GM19351 (cell line): ENCODE measurements at regions not wholly inside any gene's neighbourhood (a gene's known extent, or its start where the extent isn't known, plus 50 kb on each side); places are given as distances from the start of the nearest gene placed in this dataset.

Source experiments
- ATAC-seq: cut with Tn5 transposase; IDR thresholded peaks from one replicate; pipeline ENCODE4 v1.9.1; 2021; ENCODE audit warnings: mild to moderate bottlenecking, moderate library complexity; ENCODE audit not compliant: unreplicated experiment

DNA sequence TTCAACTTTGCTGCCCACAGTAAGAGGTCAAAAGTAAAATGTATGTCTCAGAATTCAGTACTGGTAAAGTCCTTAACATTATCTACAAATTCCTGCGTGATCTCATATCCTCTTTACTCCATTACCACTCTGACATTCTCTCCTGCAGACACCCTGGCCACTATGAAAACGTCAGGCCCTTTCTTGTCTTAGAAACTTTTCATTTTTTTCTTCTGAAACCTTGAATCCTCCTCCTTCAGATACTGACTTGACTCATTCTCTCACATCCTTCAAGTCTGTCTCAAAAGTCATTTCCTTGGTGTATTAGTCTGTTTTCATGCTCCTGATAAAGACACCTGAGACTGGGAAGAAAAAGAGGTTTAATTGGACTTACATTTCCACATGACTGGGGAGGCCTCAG is 262.3 kb downstream of the POU4F1 start:
- ATAC-seq: peak; percentile 97

DNA sequence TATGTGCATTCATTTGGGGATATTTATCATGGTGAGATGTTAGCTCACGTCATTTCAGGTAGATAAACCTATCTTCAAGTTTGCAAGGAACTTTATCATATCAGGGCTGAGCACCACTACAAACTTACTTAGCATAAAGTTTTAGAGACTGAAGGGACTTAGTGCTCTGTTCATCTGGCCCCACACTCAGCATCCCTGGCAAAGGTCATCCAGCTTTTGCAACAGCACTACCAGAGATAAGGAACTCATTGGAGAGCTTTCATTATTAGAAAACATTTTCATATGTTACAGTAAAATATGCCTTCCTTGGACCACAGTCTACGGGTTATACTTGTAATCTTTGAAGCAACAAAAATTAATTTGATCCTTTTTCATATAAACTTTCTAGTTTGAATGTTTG is 263.4 kb downstream of the POU4F1 start:
- no peak for ATAC-seq

DNA sequence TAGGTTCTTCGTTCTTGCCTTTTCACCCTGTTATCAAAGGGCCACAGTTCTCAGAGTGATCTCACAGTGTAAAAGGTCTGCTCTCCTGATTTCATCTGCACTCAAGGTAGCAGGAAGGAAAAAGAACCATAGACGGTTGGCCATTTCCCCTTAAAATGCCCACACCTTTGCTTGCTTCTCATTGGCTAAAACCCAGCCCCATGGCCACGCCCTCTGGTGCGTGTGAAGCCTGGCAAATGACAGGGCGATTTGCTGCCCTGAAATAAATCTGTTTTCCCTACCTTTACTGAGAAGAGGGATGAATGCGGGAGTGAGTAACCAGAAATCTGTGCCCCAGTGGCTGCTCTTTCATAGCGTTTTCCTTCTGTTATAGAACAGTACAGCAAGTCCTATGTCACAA is 269.3 kb downstream of the POU4F1 start:
- ATAC-seq: no peak

DNA sequence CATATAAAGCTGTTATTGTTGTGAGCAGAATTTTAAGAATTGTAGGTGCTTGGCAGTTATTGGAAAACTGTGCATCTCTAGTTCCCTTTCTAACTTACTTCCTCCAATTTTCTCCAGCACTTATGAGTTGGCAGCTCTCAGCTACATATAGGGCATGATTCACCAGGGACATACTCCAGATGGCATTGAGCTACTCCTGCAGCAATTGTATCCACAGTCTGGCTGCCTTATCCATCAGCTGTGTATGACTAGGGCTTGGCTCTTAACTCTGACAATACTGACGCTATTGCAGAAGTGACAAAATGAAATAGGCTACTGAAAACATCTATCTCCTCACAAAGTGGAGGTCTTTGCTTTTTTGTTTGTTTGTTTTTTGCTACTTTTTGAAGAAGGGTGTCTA is 276.7 kb downstream of the POU4F1 start:
- ATAC-seq: no peak

DNA sequence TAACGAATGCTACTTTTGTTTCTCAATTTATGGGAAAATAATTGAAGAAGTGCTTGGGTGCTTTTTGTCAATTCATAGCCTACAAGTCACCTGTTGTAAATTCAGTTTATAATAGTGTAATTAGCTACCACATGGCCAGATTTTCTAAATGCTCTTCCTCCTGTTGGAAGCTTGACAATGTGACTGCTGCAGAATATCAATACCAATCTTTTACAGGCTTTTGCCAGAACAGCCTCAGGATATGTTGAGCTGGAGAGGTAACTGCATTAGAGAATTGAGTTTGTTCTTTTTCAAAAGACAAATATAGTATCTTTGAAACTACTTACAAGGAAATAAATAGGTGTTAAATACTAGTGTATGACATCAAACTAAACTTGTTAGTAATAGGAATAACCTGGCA is 277.8 kb downstream of the POU4F1 start:
- no peak for ATAC-seq

DNA sequence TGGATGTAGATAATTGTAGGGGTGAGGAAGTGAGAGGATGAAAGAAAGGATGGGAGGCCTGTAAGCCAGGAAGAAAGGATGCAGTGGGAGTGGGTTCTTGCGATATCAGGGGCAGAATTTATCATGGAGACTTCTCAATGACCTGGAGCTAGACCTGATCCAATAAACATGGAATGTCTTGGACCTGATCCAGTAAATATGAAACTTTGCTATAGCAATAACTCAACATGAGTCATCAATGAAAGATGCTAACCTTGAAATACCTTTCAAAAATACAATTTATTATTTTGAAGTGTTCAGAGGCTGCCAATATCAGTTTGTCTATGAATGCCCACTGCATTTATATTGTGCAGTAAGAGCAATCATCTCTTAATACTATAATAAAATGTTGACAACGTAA is 279.5 kb downstream of the POU4F1 start:
- no peak for ATAC-seq

DNA sequence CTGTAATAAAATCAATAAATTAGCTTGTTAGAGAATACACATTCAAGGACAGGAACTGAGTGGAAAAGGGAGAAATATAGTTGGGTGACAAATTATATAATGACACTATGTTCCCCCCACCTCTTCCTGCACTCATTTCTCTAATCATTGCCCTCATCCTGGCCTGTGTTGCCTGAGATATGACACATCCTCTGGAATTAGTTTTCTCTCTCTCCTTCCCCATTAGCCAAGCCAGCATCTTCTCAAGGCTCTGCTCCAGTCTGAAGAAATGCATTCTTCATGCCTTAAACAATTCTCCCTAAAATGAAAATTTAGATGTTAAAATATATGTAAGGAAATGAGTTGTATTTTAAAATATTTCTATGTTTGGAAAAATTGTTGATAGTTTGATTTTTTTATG is 280.3 kb downstream of the POU4F1 start:
- no peak for ATAC-seq

DNA sequence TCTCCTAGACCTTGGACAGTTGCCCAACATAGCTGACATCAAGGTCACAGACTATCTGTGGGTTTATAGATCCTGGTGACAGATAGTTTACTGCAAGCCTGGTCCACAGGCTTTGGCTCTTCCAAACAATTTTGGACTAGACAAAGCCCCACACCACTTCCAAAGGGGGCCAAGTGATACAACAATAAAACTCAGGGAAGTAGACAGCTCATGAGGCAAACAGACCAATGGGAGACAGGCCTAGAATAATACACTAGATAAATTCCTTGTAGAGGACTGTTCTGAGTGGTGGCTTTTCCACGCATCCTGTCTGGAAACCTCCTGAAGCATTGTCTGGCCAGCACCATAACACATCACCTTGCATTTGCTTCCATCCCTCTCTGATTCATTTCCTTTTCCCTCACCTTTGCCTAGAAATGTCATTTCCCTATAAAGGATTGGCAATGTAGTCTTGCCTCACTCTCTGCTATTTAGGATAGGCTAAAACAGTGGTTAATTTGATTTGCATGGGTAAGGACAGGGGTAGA is 284.2 kb downstream of the POU4F1 start:
- ATAC-seq: no peak

DNA sequence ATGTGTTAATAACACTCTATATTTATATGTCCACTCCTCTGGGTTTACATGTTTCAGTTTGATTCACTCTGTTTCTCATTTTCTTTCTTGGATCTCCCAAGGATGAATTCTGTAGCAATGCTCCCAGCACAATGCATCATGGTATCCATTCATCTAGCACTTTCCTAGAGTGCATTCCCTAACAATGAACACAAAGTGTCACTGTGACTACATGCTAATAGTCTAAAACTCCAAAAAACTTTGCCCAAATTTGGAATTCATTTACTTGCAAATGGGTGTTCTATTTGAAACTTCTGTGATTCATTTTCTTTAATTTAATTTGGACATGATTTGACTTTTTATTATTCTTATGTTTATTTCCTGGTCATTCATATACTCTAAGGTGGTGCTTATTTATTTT is 286.3 kb downstream of the POU4F1 start:
- no peak for ATAC-seq

DNA sequence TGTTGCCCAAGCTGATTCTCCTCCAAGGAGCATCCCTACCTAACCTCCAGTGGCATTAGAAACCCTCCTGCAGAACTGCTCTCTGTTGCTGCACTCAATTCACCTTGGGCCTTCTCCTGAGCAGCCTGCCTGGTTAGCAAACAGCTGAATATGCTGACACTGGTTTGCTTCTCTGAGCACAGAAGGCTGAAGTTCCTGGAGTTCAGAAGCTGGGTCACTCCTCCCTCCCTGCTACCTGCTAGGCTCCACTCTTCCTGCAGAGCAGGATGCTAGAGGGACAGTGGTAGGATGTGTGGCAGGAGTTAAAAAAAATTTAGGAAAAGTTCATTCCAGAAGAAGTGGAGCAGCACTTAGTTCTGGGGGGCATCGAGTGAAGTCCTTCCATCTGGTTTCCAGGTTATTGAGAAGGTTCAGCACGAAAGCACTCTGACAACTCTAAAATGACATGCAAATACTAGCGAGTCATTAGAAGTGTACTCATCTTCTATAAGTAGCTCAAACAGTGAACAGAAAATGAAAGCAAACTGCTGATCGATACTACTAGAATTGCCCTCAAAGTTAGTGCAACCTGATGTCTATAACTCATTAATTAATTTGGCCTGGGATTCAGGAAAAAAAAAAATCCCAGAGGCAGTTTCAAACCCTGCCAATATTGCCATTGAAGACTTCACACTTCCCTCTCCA is 293.7 kb downstream of the POU4F1 start:
- ATAC-seq: peak; percentile 84

DNA sequence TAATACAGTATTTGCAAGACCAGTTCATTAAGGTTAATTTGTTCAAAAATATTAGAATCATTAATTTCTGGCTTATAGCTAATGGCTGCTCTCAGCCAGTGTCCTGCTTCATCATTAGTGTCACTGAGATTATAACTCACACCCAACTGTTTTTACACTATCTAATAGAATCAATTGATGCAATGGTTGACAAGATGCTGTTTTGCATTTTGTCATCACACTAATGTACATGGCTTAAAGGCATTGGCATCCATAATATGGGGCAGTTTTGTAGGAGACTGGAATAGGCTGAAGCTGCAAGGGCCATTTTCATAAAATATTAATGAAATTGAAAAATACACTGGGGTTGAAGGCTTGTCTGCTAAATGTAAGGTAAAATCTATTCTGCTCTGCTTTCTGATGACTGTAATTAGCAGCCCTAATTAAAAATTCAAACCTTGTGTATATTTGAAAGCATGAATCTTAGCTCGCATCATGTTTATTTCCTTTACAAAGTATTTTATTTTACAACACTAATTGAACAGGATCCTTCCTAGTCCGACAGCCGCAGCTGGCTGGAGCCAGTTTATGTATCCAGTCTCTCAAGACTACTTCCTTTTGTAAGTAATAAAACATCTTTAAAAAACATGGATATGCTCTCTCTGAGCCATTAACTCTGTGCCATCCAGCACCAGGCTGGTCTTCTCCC is 296.7 kb downstream of the POU4F1 start:
- ATAC-seq: no peak

DNA sequence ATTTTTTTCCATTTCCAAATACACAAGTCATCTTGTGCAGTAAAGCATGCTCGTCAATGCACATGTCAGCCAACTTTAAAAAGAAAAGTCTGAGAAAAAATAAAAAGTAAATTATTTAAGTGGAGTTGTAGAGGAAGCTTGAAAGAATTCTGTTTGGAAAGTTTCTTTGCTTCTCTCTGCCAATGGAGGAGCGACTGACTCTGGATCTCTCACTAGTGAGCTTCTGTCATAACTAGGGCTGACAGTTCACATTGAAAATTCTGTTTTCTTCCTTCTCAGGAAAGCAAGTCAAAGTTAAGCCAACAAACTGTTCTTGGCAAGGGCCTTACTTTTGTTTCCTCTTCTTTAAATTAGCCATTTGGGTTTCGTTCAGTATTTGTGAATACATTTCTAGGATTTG is 298.2 kb downstream of the POU4F1 start:
- no peak for ATAC-seq

DNA sequence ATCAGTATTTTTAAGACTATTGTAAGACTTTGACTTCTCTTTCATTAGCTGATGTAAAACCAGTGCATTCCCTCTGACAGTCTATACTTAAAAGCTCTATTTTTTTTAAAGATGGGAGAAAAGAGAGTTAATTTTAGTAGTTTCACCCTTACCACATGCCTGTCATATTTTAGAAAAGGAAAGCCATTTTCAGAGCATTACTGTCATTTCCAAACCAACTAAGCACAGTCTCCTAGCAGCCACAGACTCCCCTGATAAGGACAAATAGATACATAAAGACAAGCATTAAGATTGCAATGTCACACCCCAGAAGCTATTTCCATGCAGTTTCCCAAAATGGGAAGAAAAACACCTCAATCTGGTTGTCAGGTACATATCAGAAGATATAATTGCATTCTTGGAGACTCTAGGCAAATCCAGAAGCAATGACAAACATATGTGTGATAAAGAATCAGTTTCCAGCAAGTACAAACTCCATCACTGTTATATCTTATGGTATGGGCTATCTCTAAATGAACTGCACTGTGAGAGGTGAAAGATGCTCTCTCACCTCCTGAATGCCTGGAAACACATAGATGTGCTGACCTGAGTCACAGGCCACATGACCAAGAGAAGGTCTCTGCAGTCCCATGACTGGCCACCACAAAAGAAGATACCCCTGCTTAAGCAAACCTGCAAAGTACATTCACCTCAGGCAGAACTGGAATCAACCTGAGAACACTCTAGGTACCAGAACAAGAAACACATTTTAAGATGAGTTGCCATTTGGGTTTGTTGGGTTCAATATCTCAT is 303.3 kb downstream of the POU4F1 start:
- peak; percentile 91 for ATAC-seq

DNA sequence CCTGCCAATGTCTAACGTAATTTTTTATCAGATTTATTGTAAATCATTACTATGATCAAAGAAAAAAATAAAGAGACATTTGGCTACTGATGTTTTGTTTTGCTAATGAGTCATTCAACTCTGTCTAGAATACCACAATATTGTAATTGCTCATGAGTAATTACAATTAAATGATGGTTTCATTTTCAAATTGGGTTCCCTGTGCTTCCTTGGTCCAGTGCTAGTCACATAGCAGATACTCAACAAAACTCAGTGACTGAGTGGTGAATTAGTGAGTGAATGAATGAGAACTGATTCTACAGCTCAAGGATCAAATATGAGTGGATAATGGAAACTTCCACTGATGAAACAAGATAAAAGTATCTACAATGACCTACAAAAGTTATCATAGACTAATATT is 304.7 kb downstream of the POU4F1 start:
- ATAC-seq: peak; percentile 47

DNA sequence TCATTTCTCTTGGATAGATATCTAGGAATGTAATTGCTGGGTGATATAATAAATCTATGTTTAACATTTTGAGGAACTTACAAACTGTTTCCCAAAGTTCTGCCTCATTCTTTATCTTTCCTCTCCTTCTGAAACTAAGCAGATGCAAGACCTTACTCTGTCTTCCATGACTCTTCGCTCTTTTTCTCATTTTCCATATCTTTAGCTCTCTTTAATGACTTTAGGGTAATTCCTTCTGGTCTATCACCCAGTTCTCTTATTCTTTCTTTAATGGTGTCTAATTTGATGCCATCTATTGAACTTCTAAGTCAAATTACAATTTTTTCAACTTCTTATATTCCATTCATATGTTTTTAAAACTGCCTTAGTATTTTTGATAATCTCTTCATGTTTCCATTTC is 316.6 kb downstream of the POU4F1 start:
- no peak for ATAC-seq

DNA sequence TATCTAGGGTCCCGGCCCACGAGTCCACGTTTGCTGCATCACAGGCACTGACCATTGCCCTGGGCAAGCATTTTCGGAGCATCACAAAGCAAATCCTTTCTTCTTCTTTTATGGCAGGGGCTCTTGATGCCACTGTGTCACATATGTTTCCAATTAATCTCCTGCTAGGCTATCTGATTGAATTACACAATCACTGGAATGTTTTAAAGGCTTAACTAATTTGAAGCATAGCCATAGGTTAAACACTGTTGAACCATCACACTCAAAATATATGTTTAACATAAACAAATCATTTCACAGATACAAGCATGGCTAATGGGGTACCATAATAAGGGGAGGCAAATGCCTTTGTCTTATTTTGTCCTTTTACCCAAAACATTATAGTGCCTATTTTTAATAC is 338.3 kb downstream of the POU4F1 start:
- ATAC-seq: no peak

DNA sequence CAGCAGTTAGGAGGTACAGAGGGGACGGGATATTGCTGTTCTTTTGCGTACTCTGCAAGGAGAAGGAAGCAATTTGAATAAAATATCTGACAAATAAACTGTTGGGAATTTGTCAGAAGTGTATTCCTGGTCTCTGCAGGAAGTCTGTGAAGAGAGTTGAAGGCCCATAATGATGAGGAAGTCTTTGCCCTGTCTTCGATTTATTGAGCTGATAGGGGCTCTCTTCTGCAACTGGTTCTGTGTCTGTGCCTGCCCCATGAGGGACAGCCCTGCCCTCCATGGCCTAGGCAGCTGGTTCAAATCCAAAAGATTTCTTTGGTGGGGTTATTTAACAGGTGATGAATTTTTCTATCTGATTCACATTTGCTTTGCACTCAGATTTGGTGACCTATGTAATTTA is 339.7 kb upstream of the EDNRB start:
- ATAC-seq: no peak

DNA sequence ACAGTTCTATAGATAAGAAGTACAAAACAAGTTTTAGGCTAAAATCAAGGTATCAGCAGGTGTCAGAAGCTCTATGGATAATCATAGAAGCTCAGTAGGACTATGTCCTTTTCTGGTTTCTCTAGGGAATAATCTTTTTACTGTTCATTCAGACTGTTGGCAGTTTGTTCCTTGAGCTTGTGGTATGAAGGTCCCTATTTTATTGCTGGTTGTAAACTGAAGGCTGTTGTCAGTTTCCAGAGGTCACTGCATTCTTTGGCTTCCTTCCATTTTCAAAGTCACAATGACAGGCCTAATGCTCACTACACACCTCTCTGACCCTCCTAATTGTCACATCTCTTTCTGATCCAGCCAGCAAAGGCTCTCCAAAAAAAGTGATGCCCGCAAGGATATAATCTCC is 337.9 kb upstream of the EDNRB start:
- ATAC-seq: no peak

DNA sequence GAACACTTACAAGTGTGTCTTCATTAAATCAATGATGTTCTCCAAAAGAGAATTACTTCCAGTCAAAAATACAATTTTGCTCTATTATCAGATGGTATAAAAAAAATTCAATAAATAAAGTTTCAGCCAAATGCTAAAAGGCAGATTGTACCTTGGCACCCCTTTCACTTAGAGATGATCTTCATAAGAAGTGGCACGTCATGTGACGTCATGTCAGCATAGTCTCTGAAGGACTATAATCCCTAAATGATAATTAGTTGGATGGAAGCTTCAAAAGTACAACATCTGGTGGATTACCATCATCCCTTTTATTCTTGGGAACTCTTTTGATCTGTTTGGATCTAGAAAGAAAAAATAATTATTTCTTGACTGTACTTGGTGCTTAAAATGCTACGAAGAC is 335.5 kb upstream of the EDNRB start:
- no peak for ATAC-seq

DNA sequence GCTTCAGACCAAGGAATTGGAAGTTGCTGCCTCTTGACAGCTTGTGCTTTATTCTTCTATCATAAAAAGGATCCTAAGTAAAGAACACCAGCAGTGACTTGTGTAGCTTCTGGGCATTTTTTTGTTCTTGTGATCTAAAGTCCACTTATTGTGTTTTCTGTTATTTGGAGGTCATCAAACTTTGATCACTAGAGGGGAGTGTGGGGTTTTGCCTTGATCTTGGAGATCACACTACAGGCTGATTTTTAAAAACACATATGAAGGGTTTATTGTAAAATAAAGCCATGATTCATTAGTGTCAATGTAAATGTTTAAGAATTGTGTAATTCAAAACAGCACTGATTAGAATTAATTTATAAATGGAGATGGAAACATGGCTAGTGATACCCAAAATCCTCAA is 328.7 kb upstream of the EDNRB start:
- no peak for ATAC-seq

DNA sequence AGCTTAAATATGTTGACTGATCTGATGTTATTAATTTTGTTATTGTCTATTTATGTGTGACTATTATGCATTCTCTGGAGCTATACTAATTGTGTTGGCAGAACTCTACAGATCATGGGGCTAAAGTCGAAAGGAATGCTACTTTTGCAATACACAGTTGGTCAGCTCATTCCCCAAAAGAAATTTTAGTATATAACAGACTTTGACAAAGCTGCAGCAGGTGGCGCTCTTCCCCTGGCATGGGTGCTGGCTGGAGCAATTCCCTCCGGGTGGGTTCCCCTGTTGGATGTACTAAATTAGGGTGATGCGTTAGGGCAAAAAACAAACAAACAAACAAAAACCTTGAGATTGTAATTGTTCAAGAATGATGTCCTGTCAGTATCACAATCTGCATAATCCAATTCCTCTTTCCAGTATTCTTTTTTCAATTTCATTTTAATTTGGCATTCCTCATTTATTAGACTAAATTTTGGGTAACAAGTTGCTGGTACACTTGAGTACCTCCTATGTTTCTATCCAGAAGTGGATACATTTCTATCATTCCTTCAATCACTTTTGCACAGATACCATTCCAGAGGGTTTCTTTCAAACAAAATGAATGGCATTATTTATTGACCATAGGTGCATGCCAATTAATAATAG is 322.8 kb upstream of the EDNRB start:
- ATAC-seq: peak; percentile 73
